GM10266 (cell line): ENCODE measurements at regions not wholly inside any gene's neighbourhood (a gene's known extent, or its start where the extent isn't known, plus 50 kb on each side); places are given as distances from the start of the nearest gene placed in this dataset.

Experiments
- DNase-seq: peaks from one replicate; pipeline ENCODE4 v3.0.0; 2012; ENCODE audit errors: extremely low spot score
- CTCF ChIP-seq: IDR thresholded peaks from 2 replicates; pipeline ENCODE4 v1.5.1; 2012; ENCODE audit warnings: mild to moderate bottlenecking, low read depth; ENCODE audit not compliant: control insufficient read depth, insufficient read depth; ENCODE audit errors: missing control alignments

DNA sequence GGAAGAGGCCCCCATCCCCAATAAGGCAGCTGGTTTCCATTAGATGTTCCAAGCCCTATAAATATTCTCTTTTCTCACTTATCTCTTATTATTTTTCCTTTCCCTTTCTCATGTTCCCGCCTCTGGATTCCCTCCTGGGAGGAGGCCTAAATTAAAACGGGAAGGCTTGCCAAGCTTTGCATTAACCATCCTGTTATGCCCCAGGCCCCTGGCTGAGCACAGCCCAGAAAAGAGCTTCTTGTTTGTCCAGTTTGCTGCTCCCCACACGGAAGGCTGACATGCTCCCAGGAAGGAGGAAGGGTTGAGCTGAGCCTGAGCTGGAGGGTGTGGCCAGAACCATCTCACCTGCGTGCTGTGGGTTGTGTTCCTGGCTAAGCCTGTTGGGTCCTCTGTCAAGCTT is 63.1 kb upstream of the BOC start:
- no peak for DNase-seq
- TF ChIP-seq CTCF = no peak

DNA sequence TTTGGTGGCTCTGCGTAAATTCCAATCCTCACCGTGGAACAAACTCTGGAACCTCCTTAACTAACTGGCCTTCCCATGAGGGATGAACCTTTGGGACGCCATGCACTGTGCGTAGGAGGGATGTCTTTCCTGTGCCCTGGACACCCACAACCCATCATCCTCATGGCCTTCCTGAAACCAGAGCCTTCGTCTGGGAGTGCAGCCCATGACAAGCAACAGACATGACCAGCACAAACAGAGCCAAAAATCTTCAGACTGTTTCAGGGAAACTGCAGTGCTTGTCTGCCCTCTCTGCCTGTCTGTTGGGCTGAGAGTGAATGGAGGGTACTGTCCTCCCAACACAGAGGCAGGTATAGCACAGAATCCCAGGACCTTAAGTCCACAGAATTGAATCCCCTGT is 61.1 kb upstream of the BOC start:
- no peak for TF ChIP-seq CTCF

GRCh38 chr3:113151461-113152031 is 59.8 kb upstream of the BOC start:
- TF ChIP-seq CTCF = no peak

More for the DNA sequence above, 61.1 kb upstream of the BOC start:
- DNase-seq = no peak

DNA sequence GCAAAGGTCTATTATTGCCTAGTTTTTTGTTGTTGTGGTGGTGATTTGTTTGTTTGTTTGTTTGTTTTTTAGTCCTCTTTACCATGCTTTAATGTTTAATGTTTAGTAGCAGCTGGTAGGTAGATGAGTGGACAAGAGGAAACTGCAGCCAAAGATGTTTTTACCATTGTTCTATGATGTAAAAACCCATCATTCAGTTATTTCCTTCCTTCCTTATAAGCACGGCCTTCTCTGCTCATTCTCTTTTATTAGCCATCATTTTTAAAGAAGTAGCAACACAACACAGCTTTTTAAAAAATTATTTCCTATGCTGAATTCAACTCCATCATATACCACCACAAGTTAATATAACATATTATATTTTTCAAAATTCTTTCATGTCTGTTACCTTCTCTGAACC is 58.5 kb upstream of the BOC start:
- no peak for DNase-seq
- no peak for TF ChIP-seq CTCF

More at GRCh38 chr3:113151461-113152031, 59.8 kb upstream of the BOC start:
- no peak for DNase-seq

DNA sequence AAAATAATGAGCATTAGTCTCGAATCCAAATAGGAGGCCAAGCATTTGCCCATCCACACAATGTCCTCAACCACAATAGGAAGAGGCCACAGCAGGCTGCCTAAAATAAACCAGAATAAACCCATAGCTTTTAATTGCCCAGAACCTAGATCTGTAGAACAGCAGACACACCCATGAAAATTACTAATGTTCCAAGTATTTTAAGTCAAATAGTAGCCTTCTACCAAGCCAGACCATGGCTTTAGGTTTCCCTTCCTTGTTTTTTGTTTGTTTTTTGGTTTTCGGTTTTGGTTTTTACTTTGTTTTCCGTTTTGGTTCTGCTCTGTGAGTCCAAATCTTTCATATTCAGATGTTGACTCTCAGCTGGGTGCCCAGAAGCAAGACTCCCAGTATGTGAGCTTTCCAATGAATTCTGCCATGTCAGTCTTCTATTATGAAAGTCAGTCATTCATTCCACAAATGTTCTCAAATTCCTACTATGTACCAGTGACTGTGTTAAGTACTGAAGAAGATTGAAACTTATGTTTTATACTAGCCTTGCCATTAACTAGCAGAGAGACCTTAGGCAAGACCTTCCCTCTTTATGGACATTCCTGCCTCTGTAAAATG is 57.8 kb upstream of the BOC start:
- no peak for DNase-seq
- TF ChIP-seq CTCF = no peak

- no peak for DNase-seq
- no peak for TF ChIP-seq CTCF
Observed at GRCh38 chr3:113156816-113157333, 54.5 kb upstream of the BOC start.

DNA sequence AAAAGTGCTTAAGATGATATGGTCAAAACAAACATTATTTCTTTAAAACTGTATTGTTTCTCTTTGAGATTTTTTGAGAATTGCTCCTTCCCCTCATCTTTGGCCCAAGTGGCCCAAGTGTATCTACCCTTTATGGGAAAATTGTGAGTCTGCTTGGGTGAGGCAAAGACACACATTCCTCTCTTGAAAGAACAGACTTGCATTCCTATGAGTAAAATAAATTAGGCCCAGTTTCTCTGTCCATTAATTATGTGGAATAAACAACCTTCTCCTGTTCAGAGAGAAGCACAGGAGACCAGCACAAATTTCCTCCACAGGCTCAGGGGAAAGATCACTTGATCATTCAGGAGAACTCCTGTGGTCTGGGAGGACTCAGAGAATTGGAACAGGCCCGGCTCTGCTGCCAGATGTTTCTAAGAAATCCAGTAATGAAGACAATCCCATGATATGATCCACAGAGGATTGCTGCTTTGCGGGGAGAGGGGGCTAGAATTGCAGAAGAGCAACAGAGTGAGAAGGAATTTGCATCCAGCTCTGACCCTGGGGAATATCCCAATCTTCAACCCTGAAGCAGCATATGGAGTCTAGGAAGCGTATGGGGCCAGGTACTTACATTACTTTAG is 53.8 kb upstream of the BOC start:
- no peak for DNase-seq
- no peak for TF ChIP-seq CTCF
